Left lobe of liver (tissue), 2 donors: ENCODE measurements at regions not wholly inside any gene's neighbourhood (a gene's known extent, or its start where the extent isn't known, plus 50 kb on each side); places are given as distances from the start of the nearest gene placed in this dataset.

ENCODE experiments used
- ATAC-seq: fragments of 200-7000 bp; cut with Tn5 transposase; one replicate; pipeline ENCODE4 v1.9.1; 2020; ENCODE audit warnings: mild to moderate bottlenecking, moderate library complexity
- DNase-seq: peaks from one replicate; pipeline ENCODE4 v3.0.0-alpha.2; 2020; ENCODE audit warnings: low spot score
- donor health status: DM: no; HTN: no; CAD: no; lungs with moderate emphysema.
- donor health status: DM: no; HTN: yes; CAD: no.

GRCh38 chr13:60282708-60283107, 114.3 kb upstream of the TDRD3 start:
- ATAC-seq (no peak), DNase-seq (no peak)

GRCh38 chr13:60286707-60287106, 110.3 kb upstream of the TDRD3 start:
- ATAC-seq = no peak
- no peak for DNase-seq

DNA sequence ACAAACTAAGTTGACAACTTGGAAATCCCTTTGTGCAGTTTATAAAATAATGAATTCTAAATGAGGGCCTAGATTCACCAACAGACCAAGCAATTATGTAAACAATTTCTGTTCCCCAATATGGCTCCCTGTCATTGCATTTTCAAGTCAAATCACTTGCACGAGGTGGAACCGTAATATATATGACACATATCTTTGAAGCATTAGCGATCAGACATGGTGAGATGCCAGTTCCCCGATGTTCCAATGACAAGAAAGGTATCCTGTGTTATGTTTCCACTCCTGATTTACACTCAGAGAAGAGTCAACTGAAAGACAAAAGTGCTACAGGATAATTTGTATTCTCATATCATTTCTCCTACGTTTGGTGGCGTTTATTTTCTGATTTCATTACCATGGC, 108.5 kb upstream of the TDRD3 start:
- no peak for DNase-seq
- ATAC-seq = no peak

DNA sequence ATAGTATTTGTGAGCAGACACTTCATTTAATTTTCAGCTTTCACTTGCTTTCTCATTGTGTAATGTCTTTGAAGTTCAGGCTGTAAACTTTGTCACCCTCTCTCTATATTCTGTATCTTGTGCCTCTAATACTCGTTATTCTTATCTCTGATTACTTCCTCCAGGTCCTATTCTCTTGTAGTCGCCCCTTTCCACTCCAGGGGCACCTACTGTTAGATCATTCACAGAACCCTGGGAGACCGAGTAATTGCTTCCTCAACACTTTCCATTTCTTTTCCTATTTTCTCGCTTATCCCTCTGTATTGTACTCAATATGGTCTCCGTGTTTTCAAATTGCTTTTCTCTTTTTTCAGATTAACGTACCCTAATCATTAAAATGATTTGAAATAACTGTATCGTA, 93.9 kb upstream of the TDRD3 start:
- DNase-seq (no peak), ATAC-seq (no peak)

- ATAC-seq (no peak), DNase-seq (no peak)
Measured at GRCh38 chr13:60311527-60311926, 85.5 kb upstream of the TDRD3 start.

- ATAC-seq = no peak
- DNase-seq = no peak
Measured at GRCh38 chr13:60312851-60313505, 84.0 kb upstream of the TDRD3 start.

DNA sequence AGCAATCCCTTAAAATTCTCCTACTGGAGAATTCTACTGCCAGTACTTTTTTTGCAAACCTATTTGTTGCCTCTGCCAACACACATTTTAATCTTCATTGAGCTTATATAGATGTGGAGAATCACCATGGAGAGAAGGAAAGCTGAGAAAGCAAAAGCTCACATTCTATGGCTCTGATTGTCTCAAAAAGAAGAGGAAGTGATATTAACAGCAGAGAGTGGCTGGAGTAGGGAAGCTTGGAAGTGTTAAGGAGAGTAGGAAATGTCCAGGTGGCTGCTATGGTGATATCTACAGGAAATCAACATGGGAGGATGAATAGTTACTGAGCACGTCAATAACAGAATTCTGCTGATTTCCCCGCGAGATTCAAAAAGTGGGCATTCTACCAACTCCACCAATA, 78.8 kb upstream of the TDRD3 start:
- ATAC-seq (no peak), DNase-seq (no peak)

DNA sequence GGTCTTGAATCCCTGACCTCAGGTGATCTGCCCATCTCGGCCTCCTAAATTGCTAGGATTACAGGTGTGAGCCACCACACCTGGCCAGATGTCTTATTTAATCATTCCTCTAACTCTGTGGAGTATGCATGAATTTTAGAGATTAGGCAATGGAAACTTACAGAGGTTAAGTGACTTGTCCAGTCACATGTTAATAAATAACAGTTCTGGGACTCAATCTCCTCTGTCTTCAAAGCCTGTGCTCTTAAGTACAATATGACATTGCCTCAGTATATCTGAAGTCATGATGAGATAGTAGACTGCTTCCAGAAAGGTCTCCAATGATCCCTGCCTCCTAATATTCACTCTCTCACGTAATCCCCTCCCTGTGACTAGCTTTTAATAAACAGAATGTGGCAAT, 72.9 kb upstream of the TDRD3 start:
- ATAC-seq = no peak
- no peak for DNase-seq

- no peak for ATAC-seq
- no peak for DNase-seq
Measured at GRCh38 chr13:60326273-60326672, 70.7 kb upstream of the TDRD3 start.

DNA sequence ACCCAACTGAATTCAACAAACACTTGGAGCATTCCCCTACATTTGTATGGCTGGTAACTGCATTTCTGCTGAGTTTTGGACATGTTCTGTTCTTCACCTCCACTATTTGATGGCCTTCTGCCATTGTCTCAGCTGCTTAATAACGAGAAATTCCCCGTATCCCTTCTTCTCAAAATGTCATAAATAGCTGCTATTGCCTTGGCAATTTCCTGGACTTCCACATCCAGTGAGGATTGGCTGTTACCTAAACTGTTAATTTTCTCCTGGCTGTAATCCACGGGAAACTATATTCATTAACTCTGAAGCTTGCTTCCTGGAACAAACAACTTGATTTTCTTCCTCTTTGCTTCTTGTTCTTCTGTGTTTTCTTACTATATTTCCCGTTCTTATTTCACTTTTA, 69.5 kb upstream of the TDRD3 start:
- DNase-seq = no peak
- ATAC-seq = no peak

DNA sequence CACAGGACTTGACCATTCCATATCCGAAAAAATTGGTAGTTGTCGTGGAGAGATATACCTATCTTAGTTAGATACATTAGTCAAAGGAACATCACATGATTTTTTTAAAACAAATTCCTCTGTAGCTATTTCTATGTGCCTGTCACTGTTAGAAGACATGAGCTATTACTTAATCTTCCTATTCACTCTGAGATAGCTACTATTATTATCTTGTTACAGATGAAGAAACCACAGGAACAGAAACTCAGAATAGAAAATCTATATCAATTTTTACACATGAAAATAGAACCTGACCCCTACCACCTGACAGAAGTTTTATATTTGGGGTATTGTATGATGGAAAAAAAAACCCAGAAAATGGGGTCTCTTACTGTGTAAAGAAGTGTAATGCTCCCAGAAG, 68.9 kb upstream of the TDRD3 start:
- no peak for ATAC-seq
- no peak for DNase-seq

DNA sequence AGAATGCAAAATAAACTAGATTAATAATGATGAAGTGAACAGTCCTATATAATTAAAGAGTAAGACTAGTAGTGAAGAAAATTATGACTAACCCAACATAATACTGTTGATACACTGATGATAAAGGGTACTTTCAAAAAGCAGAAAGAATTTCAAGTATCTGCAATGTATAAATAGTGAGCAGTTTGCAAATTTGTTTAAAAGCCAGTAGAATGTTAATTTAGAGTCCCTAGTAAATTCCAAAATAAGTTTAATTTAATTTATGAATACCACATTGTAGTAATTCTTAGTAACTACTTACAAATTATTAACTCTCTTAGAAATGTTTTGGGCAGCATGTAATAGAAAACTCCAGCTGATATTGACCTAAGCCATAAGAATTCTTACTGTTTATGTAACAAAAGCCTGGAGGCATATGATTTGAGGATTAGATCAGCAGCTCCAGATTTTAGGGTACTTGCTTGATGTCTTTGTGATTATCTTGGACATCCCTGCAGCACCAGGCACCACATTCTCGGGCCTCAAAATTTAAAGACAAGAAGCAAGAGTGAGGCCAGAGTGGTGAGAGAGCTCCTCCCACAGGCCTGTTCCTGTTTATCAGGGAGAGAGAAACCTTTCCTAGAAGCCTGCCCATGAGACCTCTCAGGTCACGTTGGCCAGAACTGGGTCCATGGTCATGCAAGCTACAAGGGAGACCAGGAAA, 67.6 kb upstream of the TDRD3 start:
- DNase-seq (no peak), ATAC-seq (peak; percentile 17)

DNA sequence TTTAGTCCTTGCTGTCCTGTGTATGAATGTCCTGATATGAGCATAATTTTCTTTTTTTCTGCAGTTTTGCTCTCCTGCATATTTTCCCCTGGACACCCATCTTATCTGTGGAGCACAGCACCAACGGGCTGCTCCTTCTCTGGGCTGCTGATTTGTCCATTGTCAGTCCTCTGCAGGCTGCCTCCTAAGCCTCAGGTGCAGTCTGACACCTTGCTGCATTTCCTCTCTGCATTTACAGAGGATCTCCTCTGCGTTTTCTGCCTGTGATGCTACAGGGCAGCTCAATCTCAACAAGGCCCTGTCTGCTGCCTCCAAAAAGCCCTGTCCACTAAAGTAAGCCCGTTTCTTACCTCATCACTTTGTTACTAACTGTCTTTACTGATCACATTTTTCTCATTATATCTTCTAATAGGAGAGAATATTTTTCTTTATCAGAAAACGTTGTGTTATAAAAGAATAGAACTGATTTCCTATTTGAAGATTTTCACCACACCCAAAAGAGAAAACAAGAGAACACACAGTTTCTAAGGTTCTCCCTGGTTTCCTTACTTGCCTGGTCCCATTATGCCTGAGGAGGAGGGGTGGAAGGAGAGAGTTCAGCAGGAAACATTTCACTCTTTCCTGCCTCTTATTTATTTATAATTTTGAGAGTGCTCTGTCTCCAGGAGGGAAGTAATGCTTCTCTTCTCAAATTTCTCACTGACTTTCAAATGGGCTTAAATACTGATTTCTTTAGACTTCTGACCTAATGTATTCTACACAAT, 65.6 kb upstream of the TDRD3 start:
- ATAC-seq (no peak), DNase-seq (no peak)

DNA sequence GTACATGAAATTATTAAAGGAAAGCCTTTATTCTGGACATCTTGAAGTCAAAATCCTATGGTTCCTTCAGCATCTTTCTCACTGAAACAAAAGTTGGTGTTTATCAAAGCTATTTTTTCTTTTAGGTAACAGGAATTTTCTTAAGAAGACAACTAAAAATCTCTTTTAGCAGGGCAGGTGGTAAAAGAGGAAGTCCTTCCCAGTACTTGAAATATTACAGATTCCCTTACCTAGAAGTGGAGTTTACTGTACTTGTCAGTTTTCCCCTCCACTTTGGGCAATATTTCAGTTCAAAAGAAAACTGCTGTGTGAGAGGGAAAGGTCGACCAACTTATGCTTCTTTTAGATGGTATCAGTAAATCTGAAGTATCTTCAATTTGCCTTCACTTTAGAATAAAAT, 64.3 kb upstream of the TDRD3 start:
- ATAC-seq (no peak), DNase-seq (no peak)

- DNase-seq (no peak), ATAC-seq (no peak)
Measured at GRCh38 chr13:60334310-60334709, 62.7 kb upstream of the TDRD3 start.

GRCh38 chr13:60335531-60335930, 61.5 kb upstream of the TDRD3 start:
- DNase-seq (no peak), ATAC-seq (peak; percentile 60)

- no peak for DNase-seq
- ATAC-seq = no peak
Measured at GRCh38 chr13:60338754-60339153, 58.3 kb upstream of the TDRD3 start.

DNA sequence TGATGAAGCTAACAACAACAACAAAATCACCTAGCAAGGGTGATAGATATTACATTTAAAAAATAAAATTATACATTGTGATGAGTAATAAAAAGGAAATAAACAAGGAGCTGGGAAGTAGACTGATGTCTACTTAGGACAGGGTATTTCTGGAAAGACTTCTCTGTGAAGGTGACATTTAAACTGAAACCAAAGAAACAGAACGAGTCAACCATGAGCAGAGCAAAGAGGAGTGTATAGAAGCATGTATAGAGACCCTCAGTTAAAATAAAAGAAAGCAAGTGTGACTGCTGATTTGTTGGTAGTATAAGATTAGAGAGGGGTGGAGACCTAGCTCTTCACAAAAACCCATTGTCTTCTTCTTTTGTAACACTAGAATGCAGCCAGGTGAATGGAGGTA, 53.0 kb upstream of the TDRD3 start:
- no peak for DNase-seq
- ATAC-seq = no peak

- no peak for DNase-seq
- no peak for ATAC-seq
Measured at GRCh38 chr13:60347174-60347573, 49.8 kb upstream of the TDRD3 start.
